K562 (cell line): ENCODE measurements at regions not wholly inside any gene's neighbourhood (a gene's known extent, or its start where the extent isn't known, plus 50 kb on each side); places are given as distances from the start of the nearest gene placed in this dataset.

Experiments
- ATF1 ChIP-seq, 2 experiments: fragments of 450-650 bp in 1 of 2; IDR thresholded peaks; 2 replicates each; pipeline ENCODE4 v1.6.1; 2016; ENCODE audit warnings: missing compliant biosample characterization in 1 of 2, missing genetic modification characterization in 1 of 2
- ATF7 ChIP-seq: fragments of 450-650 bp; IDR thresholded peaks from 2 replicates; pipeline ENCODE4 v1.7.1; 2014; ENCODE audit warnings: mild to moderate bottlenecking, moderate library complexity
- CEBPG ChIP-seq, 3 experiments: fragments of 200-800 bp in 1 of 3; sonication (Bioruptor generic) in 1 of 3; sonication (generic) in 1 of 3; formaldehyde crosslinking in 1 of 3; IDR thresholded peaks in 2 of 3; conservative IDR thresholded peaks in 1 of 3; 2 replicates each; pipeline versions ENCODE4 v1.6.1 to v1.8.0; 2016 to 2022; ENCODE audit warnings: missing compliant biosample characterization in 2 of 3, missing genetic modification characterization in 2 of 3, mild to moderate bottlenecking in 1 of 3, missing genetic modification reagents in 1 of 3
- CHD4 ChIP-seq: fragments of 200-600 bp; sonication (generic); IDR thresholded peaks from 3 replicates; pipeline ENCODE4 v1.6.1; 2012; ENCODE audit warnings: low read depth, mild to moderate bottlenecking, mixed read lengths, low read length, inconsistent platforms; ENCODE audit not compliant: insufficient read depth, insufficient replicate concordance, poor library complexity, severe bottlenecking
- CREM ChIP-seq: IDR thresholded peaks from 2 replicates; pipeline ENCODE4 v1.6.1; 2014; ENCODE audit warnings: antibody characterized with exemption, low read depth
- ESRRA ChIP-seq: fragments of 450-650 bp; IDR thresholded peaks from 2 replicates; pipeline ENCODE4 v1.6.1; 2014; ENCODE audit warnings: low read depth, mild to moderate bottlenecking, moderate library complexity, borderline replicate concordance
- FOXA1 ChIP-seq: fragments of 450-650 bp; IDR thresholded peaks from 2 replicates; pipeline ENCODE4 v1.6.1; 2016; ENCODE audit warnings: mild to moderate bottlenecking, borderline replicate concordance
- HMG20A ChIP-seq: fragments of 450-650 bp; formaldehyde crosslinking; conservative IDR thresholded peaks from 2 replicates; pipeline ENCODE4 v1.4.0; 2020; ENCODE audit warnings: mild to moderate bottlenecking, mixed read lengths
- JUN ChIP-seq, 2 experiments: sonication (generic) in 1 of 2; formaldehyde crosslinking in 1 of 2; IDR thresholded peaks; 2 replicates each; pipeline versions ENCODE4 v1.6.1 to v1.8.0; 2012 to 2022; ENCODE audit warnings: borderline replicate concordance in 2 of 2, mild to moderate bottlenecking in 2 of 2, improper control_type of control experiment in 1 of 2, low read depth in 1 of 2, low read length in 1 of 2, missing genetic modification reagents in 1 of 2
- MBD1 ChIP-seq: fragments of 250-450 bp; sonication (Bioruptor Pico); IDR thresholded peaks from 2 replicates; pipeline ENCODE4 v1.8.0; 2022; ENCODE audit warnings: inconsistent platforms
- SMARCB1 ChIP-seq: IDR thresholded peaks from 2 replicates; pipeline ENCODE4 v1.6.1; 2011; ENCODE audit warnings: improper control_type of control experiment, low read depth; ENCODE audit not compliant: insufficient read length
- TBL1XR1 ChIP-seq, 2 experiments: IDR thresholded peaks; 2 replicates each; pipeline ENCODE4 v1.6.1; 2012; ENCODE audit warnings: improper control_type of control experiment in 2 of 2, low read length in 2 of 2, mild to moderate bottlenecking in 1 of 2
- TSHZ1 ChIP-seq: fragments of 250-450 bp; sonication (Bioruptor Pico); IDR thresholded peaks from 2 replicates; pipeline ENCODE4 v1.4.0; 2020; ENCODE audit warnings: mild to moderate bottlenecking, moderate library complexity
- ZNF3 ChIP-seq: fragments of 250-450 bp; sonication (Bioruptor Pico); IDR thresholded peaks from 2 replicates; pipeline ENCODE4 v1.5.0; 2021; ENCODE audit warnings: mild to moderate bottlenecking, moderate library complexity
- TF ChIP-seq, protein P1 (sequence below): fragments of 250-450 bp; sonication (Bioruptor Pico); IDR thresholded peaks from 2 replicates; pipeline ENCODE4 v1.5.0; 2022; ENCODE audit warnings: mild to moderate bottlenecking
- TF ChIP-seq, protein P2 (sequence below): fragments of 450-650 bp; formaldehyde crosslinking; IDR thresholded peaks from 2 replicates; pipeline ENCODE4 v1.4.0; 2020; ENCODE audit warnings: mild to moderate bottlenecking, moderate library complexity

DNA sequence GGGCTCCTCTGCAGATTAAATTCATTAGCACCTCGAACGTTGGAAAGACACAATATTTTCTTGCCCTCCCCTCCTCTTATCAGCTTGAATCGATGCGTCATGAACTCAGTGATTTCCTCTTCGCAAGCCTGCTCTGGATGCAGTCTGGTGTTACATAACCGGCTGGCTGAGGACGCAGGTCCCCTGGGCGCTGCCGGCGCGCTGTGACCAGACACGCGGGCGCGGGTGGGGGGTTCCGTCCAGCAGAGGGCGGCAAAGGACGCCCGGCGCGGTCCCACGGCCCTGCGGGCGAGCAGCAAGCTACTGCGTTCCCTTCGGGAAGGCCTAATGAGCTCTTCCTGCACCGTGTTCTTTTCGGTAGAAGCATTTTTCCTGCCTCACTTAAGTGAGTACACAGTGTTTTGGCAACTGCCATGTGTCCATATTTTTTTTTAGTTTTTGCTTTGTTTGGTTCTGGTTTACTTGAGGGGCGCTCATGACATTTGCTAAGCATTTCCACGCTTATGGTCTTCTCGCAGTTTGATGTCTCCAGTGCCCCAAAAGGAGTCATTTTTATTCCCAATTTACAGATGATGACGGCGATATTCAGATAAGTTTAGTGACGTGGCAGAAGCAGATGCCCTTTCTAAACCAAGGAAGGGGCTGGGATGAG, 112.2 kb upstream of the MBNL2 start (continued):
- TF ChIP-seq JUN (IDR thresholded peaks at IDR 0.05; ENCODE audit: borderline replicate concordance, low read depth, low read length) (peak; percentile 53; the same call in 1 of the 2 replicates), JUN (CRISPR knock-in tag; IDR thresholded peaks at IDR 0.05; ENCODE audit: borderline replicate concordance) (no peak), HMG20A (CRISPR knock-in tag) (no peak), CEBPG (CRISPR knock-in tag; IDR thresholded peaks at IDR 0.05) (peak; percentile 63; the same call in 1 of the 2 replicates), CEBPG (tag; conservative IDR thresholded peaks at IDR 0.05 in 1 of 2, IDR thresholded peaks at IDR 0.05 in 1 of 2) (peak; percentile 28 to 55; a peak in 2 of 4 replicates), SMARCB1 (no peak), TSHZ1 (CRISPR knock-in tag) (no peak), ESRRA (no peak), CHD4 (no peak), ATF1 (CRISPR knock-in tag; IDR thresholded peaks at IDR 0.05) (no peak), ATF1 (tag; IDR thresholded peaks at IDR 0.05) (0 out of 2 replicates have a peak, but pooled peaks have one; percentile 55), ZNF3 (CRISPR knock-in tag) (no peak), ATF7 (peak; percentile 33; the same call in 1 of the 2 replicates), FOXA1 (no peak), TBL1XR1 (IDR thresholded peaks at IDR 0.05; ENCODE audit: low read length in 2 of 2) (no peak), MBD1 (CRISPR knock-in tag) (peak; percentile 55; the same call in 1 of the 2 replicates), CREM (peak; percentile 63; the same call in 1 of the 2 replicates)
- TF ChIP-seq, protein P1, sequence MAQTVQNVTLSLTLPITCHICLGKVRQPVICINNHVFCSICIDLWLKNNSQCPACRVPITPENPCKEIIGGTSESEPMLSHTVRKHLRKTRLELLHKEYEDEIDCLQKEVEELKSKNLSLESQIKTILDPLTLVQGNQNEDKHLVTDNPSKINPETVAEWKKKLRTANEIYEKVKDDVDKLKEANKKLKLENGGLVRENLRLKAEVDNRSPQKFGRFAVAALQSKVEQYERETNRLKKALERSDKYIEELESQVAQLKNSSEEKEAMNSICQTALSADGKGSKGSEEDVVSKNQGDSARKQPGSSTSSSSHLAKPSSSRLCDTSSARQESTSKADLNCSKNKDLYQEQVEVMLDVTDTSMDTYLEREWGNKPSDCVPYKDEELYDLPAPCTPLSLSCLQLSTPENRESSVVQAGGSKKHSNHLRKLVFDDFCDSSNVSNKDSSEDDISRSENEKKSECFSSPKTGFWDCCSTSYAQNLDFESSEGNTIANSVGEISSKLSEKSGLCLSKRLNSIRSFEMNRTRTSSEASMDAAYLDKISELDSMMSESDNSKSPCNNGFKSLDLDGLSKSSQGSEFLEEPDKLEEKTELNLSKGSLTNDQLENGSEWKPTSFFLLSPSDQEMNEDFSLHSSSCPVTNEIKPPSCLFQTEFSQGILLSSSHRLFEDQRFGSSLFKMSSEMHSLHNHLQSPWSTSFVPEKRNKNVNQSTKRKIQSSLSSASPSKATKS (CRISPR knock-in tag) = no peak
- TF ChIP-seq, protein P2, sequence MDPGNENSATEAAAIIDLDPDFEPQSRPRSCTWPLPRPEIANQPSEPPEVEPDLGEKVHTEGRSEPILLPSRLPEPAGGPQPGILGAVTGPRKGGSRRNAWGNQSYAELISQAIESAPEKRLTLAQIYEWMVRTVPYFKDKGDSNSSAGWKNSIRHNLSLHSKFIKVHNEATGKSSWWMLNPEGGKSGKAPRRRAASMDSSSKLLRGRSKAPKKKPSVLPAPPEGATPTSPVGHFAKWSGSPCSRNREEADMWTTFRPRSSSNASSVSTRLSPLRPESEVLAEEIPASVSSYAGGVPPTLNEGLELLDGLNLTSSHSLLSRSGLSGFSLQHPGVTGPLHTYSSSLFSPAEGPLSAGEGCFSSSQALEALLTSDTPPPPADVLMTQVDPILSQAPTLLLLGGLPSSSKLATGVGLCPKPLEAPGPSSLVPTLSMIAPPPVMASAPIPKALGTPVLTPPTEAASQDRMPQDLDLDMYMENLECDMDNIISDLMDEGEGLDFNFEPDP (CRISPR knock-in tag) = no peak
